RWPE2 (cell line): ENCODE measurements at regions not wholly inside any gene's neighbourhood (a gene's known extent, or its start where the extent isn't known, plus 50 kb on each side); places are given as distances from the start of the nearest gene placed in this dataset.
"Not testable (repeated sequence)": the region's sequence is repeated elsewhere in the genome, so short reads cannot be mapped to it uniquely, and the experiment has no call there.

Experiments used
- ATAC-seq: fragments of 200-7000 bp; cut with Tn5 transposase; 3 replicates; pipeline ENCODE4 v1.9.1; 2021; ENCODE audit warnings: low read depth
- DNase-seq: peaks from one replicate; pipeline ENCODE4 v3.0.0-alpha.2; 2020; ENCODE audit warnings: low spot score
- H3K27ac ChIP-seq: fragments of 450-650 bp; 2 replicates; pipeline ENCODE4 v1.5.1; 2017; ENCODE audit warnings: mild to moderate bottlenecking; ENCODE audit not compliant: poor library complexity, severe bottlenecking
- H3K27me3 ChIP-seq: fragments of 250-450 bp; sonication (Bioruptor Pico); 2 replicates; pipeline ENCODE4 v1.5.1; 2021; ENCODE audit warnings: mild to moderate bottlenecking, moderate library complexity; ENCODE audit not compliant: insufficient read depth, poor library complexity, severe bottlenecking
- H3K36me3 ChIP-seq: fragments of 250-450 bp; sonication (Bioruptor Pico); 2 replicates; pipeline ENCODE4 v1.5.1; 2020; ENCODE audit warnings: low read depth, mild to moderate bottlenecking, moderate library complexity
- H3K4me1 ChIP-seq: fragments of 250-450 bp; sonication (Bioruptor Pico); 2 replicates; pipeline ENCODE4 v1.5.1; 2021; ENCODE audit warnings: mild to moderate bottlenecking, moderate library complexity; ENCODE audit not compliant: insufficient read depth, poor library complexity, severe bottlenecking
- H3K4me3 ChIP-seq: fragments of 250-450 bp; sonication (Bioruptor Pico); 2 replicates; pipeline ENCODE4 v1.5.1; 2021; ENCODE audit warnings: mild to moderate bottlenecking, moderate library complexity; ENCODE audit not compliant: severe bottlenecking
- H3K9me3 ChIP-seq: fragments of 250-450 bp; sonication (Bioruptor Pico); 2 replicates; pipeline ENCODE4 v1.5.1; 2021; ENCODE audit warnings: mild to moderate bottlenecking, moderate library complexity; ENCODE audit not compliant: severe bottlenecking
- CTCF ChIP-seq: fragments of 450-650 bp; IDR thresholded peaks from one replicate; pipeline ENCODE4 v1.5.1; 2017; ENCODE audit warnings: mild to moderate bottlenecking, moderate library complexity; ENCODE audit not compliant: poor library complexity, severe bottlenecking

GRCh38 chr21:14672466-14672865 is 126.4 kb upstream of the SAMSN1 start:
- TF ChIP-seq CTCF = no peak
- Histone ChIP-seq H3K27me3 (peaks cover 2% of the 10 kb centered on the region), H3K27ac (no peak overlapping the region), H3K9me3 (no peaks in the 10 kb centered on the region), H3K36me3 (no peaks in the 10 kb centered on the region), H3K4me1 (no peaks in the 10 kb centered on the region), H3K4me3 (no peak overlapping the region)
- ATAC-seq (no peak), DNase-seq (no peak)

- DNase-seq (no peak), ATAC-seq (no peak)
- no peak for TF ChIP-seq CTCF
- H3K36me3 ChIP-seq = no peaks in the 10 kb centered on the region
- H3K4me3 ChIP-seq = no peak overlapping the region
- H3K27ac ChIP-seq = no peak overlapping the region
- no peaks in the 10 kb centered on the region for H3K9me3 ChIP-seq
- H3K4me1 ChIP-seq = no peaks in the 10 kb centered on the region
- H3K27me3 ChIP-seq = peaks cover 2% of the 10 kb centered on the region
Observed at GRCh38 chr21:14670409-14670808, 124.3 kb upstream of the SAMSN1 start.

GRCh38 chr21:14669092-14669491 is 123.0 kb upstream of the SAMSN1 start:
- H3K4me1 ChIP-seq, H3K36me3 ChIP-seq, H3K4me3 ChIP-seq, H3K27me3 ChIP-seq, DNase-seq, H3K9me3 ChIP-seq, ATAC-seq, H3K27ac ChIP-seq: not testable (repeated sequence)

- no peak overlapping the region for H3K4me3 ChIP-seq
- no peaks in the 10 kb centered on the region for H3K4me1 ChIP-seq
- ATAC-seq = no peak
- H3K27ac ChIP-seq = no peak overlapping the region
- H3K36me3 ChIP-seq = no peaks in the 10 kb centered on the region
- H3K9me3 ChIP-seq = no peaks in the 10 kb centered on the region
- no peak for TF ChIP-seq CTCF
- DNase-seq = no peak
- H3K27me3 ChIP-seq = peaks cover 3% of the 10 kb centered on the region
Observed at GRCh38 chr21:14657241-14658008, 111.3 kb upstream of the SAMSN1 start.

GRCh38 chr21:14646893-14647292 is 100.8 kb upstream of the SAMSN1 start:
- no peaks in the 10 kb centered on the region for H3K36me3 ChIP-seq
- H3K9me3 ChIP-seq = no peaks in the 10 kb centered on the region
- H3K4me1 ChIP-seq = no peaks in the 10 kb centered on the region
- no peaks in the 10 kb centered on the region for H3K27me3 ChIP-seq
- ATAC-seq (no peak), DNase-seq (no peak)
- TF ChIP-seq CTCF = no peak
- H3K27ac ChIP-seq = no peak overlapping the region
- H3K4me3 ChIP-seq = no peak overlapping the region
